IMR-90 (cell line): ENCODE measurements at regions not wholly inside any gene's neighbourhood (a gene's known extent, or its start where the extent isn't known, plus 50 kb on each side); places are given as distances from the start of the nearest gene placed in this dataset.

Source experiments
- ATAC-seq: fragments of 200-7000 bp; cut with Tn5 transposase; 2 replicates; pipeline ENCODE4 v1.9.1; 2020; ENCODE audit warnings: low read depth, mild to moderate bottlenecking, moderate library complexity
- BruUV-seq: library from RNA; stranded (reverse); fragments of 400-500 nt; replicated peaks from 2 replicates; lab custom pipeline; 2021; lab: Mats Ljungman, UMichigan
- CTCF ChIA-PET: fragments of 300-600 bp; formaldehyde crosslinking; extraction: SDS; loops from one replicate; lab custom pipeline; 2021; ENCODE audit warnings: antibody characterized with exemption; lab: Yijun Ruan, JAX
- POLR2A ChIA-PET: fragments of 300-600 bp; sonication (Branson Sonifier 250); formaldehyde crosslinking; loops from one replicate; lab custom pipeline; 2022; ENCODE audit warnings: antibody characterized with exemption; ENCODE audit not compliant: unreplicated experiment; lab: Charles Lee
- DNase-seq: peaks from one replicate; pipeline ENCODE4 v3.0.0; 2013
- H2AFZ ChIP-seq: replicated peaks from 2 replicates; pipeline ENCODE3; 2013; ENCODE audit warnings: low read length, mild to moderate bottlenecking; ENCODE audit not compliant: poor library complexity
- H2AK5ac ChIP-seq: 2 replicates; pipeline ENCODE4 v1.6.1; 2013; ENCODE audit warnings: low read depth, low read length, inconsistent platforms
- H2AK9ac ChIP-seq: replicated peaks from 2 replicates; pipeline ENCODE3; 2013; ENCODE audit warnings: mild to moderate bottlenecking, low read depth, low read length, moderate library complexity; ENCODE audit not compliant: poor library complexity
- H2BK120ac ChIP-seq: 2 replicates; pipeline ENCODE4 v1.6.1; 2013; ENCODE audit warnings: low read depth, low read length, inconsistent platforms
- H2BK15ac ChIP-seq: 3 replicates; pipeline ENCODE4 v1.6.1; 2013; ENCODE audit warnings: low read depth, low read length, inconsistent platforms
- H2BK20ac ChIP-seq: 2 replicates; pipeline ENCODE4 v1.6.1; 2013; ENCODE audit warnings: low read depth, mild to moderate bottlenecking, inconsistent platforms, low read length, moderate library complexity
- H2BK5ac ChIP-seq: 2 replicates; pipeline ENCODE4 v1.6.1; 2013; ENCODE audit warnings: mild to moderate bottlenecking, low read depth, low read length, inconsistent platforms; ENCODE audit not compliant: poor library complexity, severe bottlenecking
- H3K14ac ChIP-seq: replicated peaks from 2 replicates; pipeline ENCODE4 v1.6.1; 2013; ENCODE audit warnings: low read depth, low read length, inconsistent platforms
- H3K18ac ChIP-seq: 2 replicates; pipeline ENCODE4 v1.6.1; 2013; ENCODE audit warnings: low read depth, low read length, control low read depth
- H3K23ac ChIP-seq: 2 replicates; pipeline ENCODE4 v1.6.1; 2013; ENCODE audit warnings: low read depth, low read length, inconsistent platforms
- H3K27ac ChIP-seq: 2 replicates; pipeline ENCODE4 v1.5.1; 2013; ENCODE audit warnings: mild to moderate bottlenecking, control low read depth, low read length; ENCODE audit not compliant: insufficient read depth
- H3K27me3 ChIP-seq: 2 replicates; pipeline ENCODE4 v1.6.1; 2013; ENCODE audit warnings: low read length; ENCODE audit not compliant: control insufficient read depth, insufficient read depth
- H3K36me3 ChIP-seq: 2 replicates; pipeline ENCODE4 v1.6.1; 2013; ENCODE audit warnings: low read length, mixed read lengths; ENCODE audit not compliant: control insufficient read depth, insufficient read depth
- H3K4ac ChIP-seq: 2 replicates; pipeline ENCODE4 v1.6.1; 2013; ENCODE audit warnings: low read depth, low read length, inconsistent platforms
- H3K4me1 ChIP-seq: 2 replicates; pipeline ENCODE4 v1.6.1; 2013; ENCODE audit warnings: low read length, mixed read lengths; ENCODE audit not compliant: control insufficient read depth, insufficient read depth
- H3K4me2 ChIP-seq: 2 replicates; pipeline ENCODE4 v1.6.1; 2013; ENCODE audit warnings: low read depth, mild to moderate bottlenecking, control low read depth, low read length, moderate library complexity
- H3K4me3 ChIP-seq: 2 replicates; pipeline ENCODE4 v1.5.1; 2013; ENCODE audit warnings: low read depth, mild to moderate bottlenecking, control low read depth, low read length, moderate library complexity; ENCODE audit not compliant: insufficient read depth
- H3K56ac ChIP-seq: 2 replicates; pipeline ENCODE4 v1.6.1; 2013; ENCODE audit warnings: low read length, inconsistent platforms; ENCODE audit not compliant: insufficient read depth; ENCODE audit errors: extremely low read depth
- H3K79me1 ChIP-seq, 2 experiments: 2 replicates each; pipeline ENCODE4 v1.6.1; 2013; ENCODE audit warnings: low read length in 2 of 2, inconsistent platforms in 1 of 2, low read depth in 1 of 2
- H3K9ac ChIP-seq: 2 replicates; pipeline ENCODE4 v1.6.1; 2013; ENCODE audit warnings: low read depth, low read length, control low read depth
- H3K9me1 ChIP-seq: 2 replicates; pipeline ENCODE4 v1.6.1; 2013; ENCODE audit warnings: low read length, inconsistent platforms; ENCODE audit not compliant: insufficient read depth
- H3K9me3 ChIP-seq: 2 replicates; pipeline ENCODE4 v1.6.1; 2013; ENCODE audit warnings: low read length; ENCODE audit not compliant: control insufficient read depth, insufficient read depth
- H4K20me1 ChIP-seq: 2 replicates; pipeline ENCODE4 v1.6.1; 2013; ENCODE audit warnings: low read length, inconsistent platforms; ENCODE audit not compliant: insufficient read depth
- H4K5ac ChIP-seq: 2 replicates; pipeline ENCODE4 v1.6.1; 2013; ENCODE audit warnings: mild to moderate bottlenecking, low read depth, low read length, control low read depth
- H4K8ac ChIP-seq, 2 experiments: 2 replicates each; pipeline ENCODE4 v1.6.1; 2013; ENCODE audit warnings: low read depth in 2 of 2, low read length in 2 of 2, control low read depth in 1 of 2, inconsistent platforms in 1 of 2
- H4K91ac ChIP-seq: 2 replicates; pipeline ENCODE4 v1.6.1; 2013; ENCODE audit warnings: low read depth, low read length, inconsistent platforms; ENCODE audit not compliant: insufficient read depth
- BHLHE40 ChIP-seq: fragments of 150-350 bp; IDR thresholded peaks from 2 replicates; pipeline ENCODE4 v1.6.1; 2016; ENCODE audit warnings: mild to moderate bottlenecking, low read depth, low read length
- CEBPB ChIP-seq: IDR thresholded peaks from 2 replicates; pipeline ENCODE4 v1.6.1; 2012; ENCODE audit warnings: low read depth, low read length, improper control_type of control experiment
- CHD1 ChIP-seq: IDR thresholded peaks from 2 replicates; pipeline ENCODE4 v1.6.1; 2012; ENCODE audit warnings: low read depth, low read length, improper control_type of control experiment
- ELK1 ChIP-seq: fragments of 150-350 bp; IDR thresholded peaks from 2 replicates; pipeline ENCODE4 v1.6.1; 2016; ENCODE audit warnings: low read depth, mild to moderate bottlenecking, low read length, moderate library complexity, borderline replicate concordance
- FOS ChIP-seq: fragments of 150-350 bp; IDR thresholded peaks from 2 replicates; pipeline ENCODE4 v1.6.1; 2016; ENCODE audit warnings: low read depth, low read length
- MAFK ChIP-seq: IDR thresholded peaks from 2 replicates; pipeline ENCODE4 v1.6.1; 2012; ENCODE audit warnings: low read depth, low read length, improper control_type of control experiment
- MAZ ChIP-seq: IDR thresholded peaks from 2 replicates; pipeline ENCODE4 v1.6.1; 2012; ENCODE audit warnings: low read depth, mild to moderate bottlenecking, low read length, improper control_type of control experiment, moderate library complexity, borderline replicate concordance
- MXI1 ChIP-seq: IDR thresholded peaks from 2 replicates; pipeline ENCODE4 v1.6.1; 2012; ENCODE audit warnings: low read depth, mild to moderate bottlenecking, low read length, moderate library complexity, borderline replicate concordance
- NFE2L2 ChIP-seq: fragments of 150-350 bp; IDR thresholded peaks from 2 replicates; pipeline ENCODE4 v1.6.1; 2016; ENCODE audit warnings: low read depth, mild to moderate bottlenecking, low read length
- POLR2A ChIP-seq: IDR thresholded peaks from 2 replicates; pipeline ENCODE4 v1.6.1; 2012; ENCODE audit warnings: mild to moderate bottlenecking, low read depth, low read length
- RAD21 ChIP-seq: IDR thresholded peaks from 2 replicates; pipeline ENCODE4 v1.6.1; 2012; ENCODE audit warnings: low read length, improper control_type of control experiment
- RCOR1 ChIP-seq: IDR thresholded peaks from 2 replicates; pipeline ENCODE4 v1.6.1; 2012; ENCODE audit warnings: mild to moderate bottlenecking, low read length, improper control_type of control experiment; ENCODE audit not compliant: insufficient replicate concordance
- RFX5 ChIP-seq: IDR thresholded peaks from 2 replicates; pipeline ENCODE4 v1.8.0; 2012; ENCODE audit warnings: low read depth, mild to moderate bottlenecking, low read length, moderate library complexity
- SMC3 ChIP-seq: fragments of 150-350 bp; IDR thresholded peaks from 2 replicates; pipeline ENCODE4 v1.6.1; 2016; ENCODE audit warnings: low read depth, mild to moderate bottlenecking, antibody characterized with exemption, low read length, moderate library complexity
- WGBS, 2 experiments: methylation state at CpG; one replicate each; pipeline versions ENCODE4 v1.1.5 to v1.1.7; 2013; ENCODE audit warnings: missing lambda C conversion rate in 2 of 2; ENCODE audit not compliant: insufficient read length in 1 of 2; ENCODE audit errors: extremely low coverage in 2 of 2; 5-methylcytosine and 5-hydroxymethylcytosine counted together
- dilution Hi-C: fragments of 300-500 bp; cut with HindIII; formaldehyde crosslinking; loops from one replicate; pipeline ENCODE4 v1.14.3; 2018; ENCODE audit warnings: low sequenced_read_pairs; ENCODE audit not compliant: unreplicated experiment
- in situ Hi-C: fragments of 300-500 bp; cut with MboI; formaldehyde crosslinking; loops from 3 replicates; pipeline ENCODE4 v1.14.3; 2019; ENCODE audit warnings: low sequenced_read_pairs, inconsistent platforms, mixed read lengths
- intact Hi-C: fragments of 100-400 bp; cut with micrococcal nuclease; formaldehyde crosslinking; loops from 2 replicates; pipeline ENCODE4 v1.10.0; 2022
- TF ChIP-seq, protein P1 (sequence below): fragments of 150-350 bp; IDR thresholded peaks from 2 replicates; pipeline ENCODE4 v1.6.1; 2017; ENCODE audit warnings: mild to moderate bottlenecking, antibody characterized with exemption, low read length, low read depth
- TF ChIP-seq, protein P2 (sequence below): conservative IDR thresholded peaks from 2 replicates; pipeline ENCODE4 v1.5.1; 2012; ENCODE audit warnings: mild to moderate bottlenecking, low read depth, low read length, improper control_type of control experiment

DNA sequence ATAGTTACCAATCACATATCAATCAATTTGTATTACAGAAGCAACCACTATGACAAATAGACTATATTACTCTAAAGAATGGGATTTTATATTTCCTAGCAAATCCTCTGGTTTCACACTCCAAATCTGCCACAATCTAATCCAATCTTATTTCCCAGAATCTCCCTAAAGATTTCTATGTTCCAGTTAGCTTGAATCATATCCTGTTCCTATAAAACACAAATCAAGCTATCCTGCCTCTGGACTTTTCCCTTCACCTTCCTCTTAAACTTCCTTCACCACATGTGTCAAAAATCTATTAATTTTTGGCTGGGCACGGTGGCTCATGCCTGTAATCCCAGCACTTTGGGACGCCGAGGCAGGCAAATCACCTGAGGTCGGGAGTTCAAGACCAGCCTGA, 50.0 kb downstream of the PIK3C2A start:
- peaks cover 21% of the 10 kb centered on the region; the same call in 1 of the 2 replicates for H4K20me1 ChIP-seq
- intact Hi-C loops: no loop called here
- no peak overlapping the region for H3K4me3 ChIP-seq

More for the DNA sequence above, 50.0 kb downstream of the PIK3C2A start:
- Histone ChIP-seq H3K27ac (no peak overlapping the region), H2BK20ac (no peak overlapping the region), H3K79me1 (peaks cover 14 to 45% of the 10 kb centered on the region in 2 experiments), H3K18ac (no peak overlapping the region), H2AFZ (no peak overlapping the region), H3K14ac (no peak overlapping the region), H3K4me1 (no peaks in the 10 kb centered on the region), H4K5ac (no peak overlapping the region), H2BK15ac (no peak overlapping the region), H2AK9ac (no peak overlapping the region), H4K8ac (no peak overlapping the region), H3K9me3 (no peaks in the 10 kb centered on the region), H4K91ac (no peak overlapping the region), H3K4me2 (no peak overlapping the region), H2AK5ac (no peak overlapping the region), H2BK120ac (no peak overlapping the region), H3K23ac (no peak overlapping the region), H3K56ac (no peak overlapping the region), H3K36me3 (no peaks in the 10 kb centered on the region), H3K27me3 (no peaks in the 10 kb centered on the region), H3K9ac (no peak overlapping the region), H3K9me1 (peaks cover 7% of the 10 kb centered on the region), H3K4ac (no peak overlapping the region), H2BK5ac (no peak overlapping the region)
- TF ChIP-seq SMC3 (no peak), MAZ (no peak), MXI1 (no peak), CEBPB (no peak), ELK1 (no peak), POLR2A (no peak), CHD1 (no peak), RCOR1 (no peak), MAFK (no peak), BHLHE40 (no peak), RAD21 (no peak), NFE2L2 (no peak), RFX5 (no peak), FOS (no peak)
- TF ChIP-seq, protein P1, sequence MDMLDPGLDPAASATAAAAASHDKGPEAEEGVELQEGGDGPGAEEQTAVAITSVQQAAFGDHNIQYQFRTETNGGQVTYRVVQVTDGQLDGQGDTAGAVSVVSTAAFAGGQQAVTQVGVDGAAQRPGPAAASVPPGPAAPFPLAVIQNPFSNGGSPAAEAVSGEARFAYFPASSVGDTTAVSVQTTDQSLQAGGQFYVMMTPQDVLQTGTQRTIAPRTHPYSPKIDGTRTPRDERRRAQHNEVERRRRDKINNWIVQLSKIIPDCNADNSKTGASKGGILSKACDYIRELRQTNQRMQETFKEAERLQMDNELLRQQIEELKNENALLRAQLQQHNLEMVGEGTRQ: no peak
- TF ChIP-seq, protein P2, sequence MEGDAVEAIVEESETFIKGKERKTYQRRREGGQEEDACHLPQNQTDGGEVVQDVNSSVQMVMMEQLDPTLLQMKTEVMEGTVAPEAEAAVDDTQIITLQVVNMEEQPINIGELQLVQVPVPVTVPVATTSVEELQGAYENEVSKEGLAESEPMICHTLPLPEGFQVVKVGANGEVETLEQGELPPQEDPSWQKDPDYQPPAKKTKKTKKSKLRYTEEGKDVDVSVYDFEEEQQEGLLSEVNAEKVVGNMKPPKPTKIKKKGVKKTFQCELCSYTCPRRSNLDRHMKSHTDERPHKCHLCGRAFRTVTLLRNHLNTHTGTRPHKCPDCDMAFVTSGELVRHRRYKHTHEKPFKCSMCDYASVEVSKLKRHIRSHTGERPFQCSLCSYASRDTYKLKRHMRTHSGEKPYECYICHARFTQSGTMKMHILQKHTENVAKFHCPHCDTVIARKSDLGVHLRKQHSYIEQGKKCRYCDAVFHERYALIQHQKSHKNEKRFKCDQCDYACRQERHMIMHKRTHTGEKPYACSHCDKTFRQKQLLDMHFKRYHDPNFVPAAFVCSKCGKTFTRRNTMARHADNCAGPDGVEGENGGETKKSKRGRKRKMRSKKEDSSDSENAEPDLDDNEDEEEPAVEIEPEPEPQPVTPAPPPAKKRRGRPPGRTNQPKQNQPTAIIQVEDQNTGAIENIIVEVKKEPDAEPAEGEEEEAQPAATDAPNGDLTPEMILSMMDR: no peak
- dilution Hi-C loops: no loop called here
- WGBS, 2 experiments: no CpG with 5 or more reads among the region's 4 CpGs
- BruUV-seq: no TSS peak
- DNase-seq (no peak), ATAC-seq (no peak)
- ChIA-PET POLR2A (no interaction called here), CTCF (no interaction called here)
- in situ Hi-C loops: no loop called here
